Nephron progenitor cell (in vitro differentiated cells): ENCODE measurements at regions not wholly inside any gene's neighbourhood (a gene's known extent, or its start where the extent isn't known, plus 50 kb on each side); places are given as distances from the start of the nearest gene placed in this dataset.

Experiments
- DNase-seq: peaks from one replicate; pipeline ENCODE4 v3.0.0; 2021
- H3K27ac Mint-ChIP-seq: 2 replicates; pipeline ENCODE4 v1.8.0; 2021; ENCODE audit warnings: mild to moderate bottlenecking, moderate library complexity, mixed read lengths
- H3K27me3 Mint-ChIP-seq: 2 replicates; pipeline ENCODE4 v1.8.0; 2021; ENCODE audit warnings: mild to moderate bottlenecking, low read depth, mixed read lengths; ENCODE audit not compliant: poor library complexity
- H3K36me3 Mint-ChIP-seq: 2 replicates; pipeline ENCODE4 v1.8.0; 2021; ENCODE audit warnings: low read depth, mixed read lengths
- H3K4me1 Mint-ChIP-seq: 2 replicates; pipeline ENCODE4 v1.8.0; 2021; ENCODE audit warnings: mixed read lengths
- H3K4me3 Mint-ChIP-seq: 2 replicates; pipeline ENCODE4 v1.8.0; 2021; ENCODE audit warnings: mild to moderate bottlenecking, moderate library complexity, mixed read lengths
- H3K9me3 Mint-ChIP-seq: 2 replicates; pipeline ENCODE4 v1.8.0; 2021; ENCODE audit warnings: mild to moderate bottlenecking, moderate library complexity, mixed read lengths
- TF ChIP-seq, protein P1 (sequence below): fragments of 200-600 bp; sonication (generic); IDR thresholded peaks from 2 replicates; pipeline ENCODE4 v1.5.0; 2021; ENCODE audit warnings: antibody characterized with exemption

- H3K9me3 Mint-ChIP-seq, result no peaks in the 10 kb centered on the region
- no peak overlapping the region for H3K4me3 Mint-ChIP-seq
- peaks cover 15% of the 10 kb centered on the region for H3K4me1 Mint-ChIP-seq
- H3K27ac Mint-ChIP-seq, result no peak overlapping the region
- no peaks in the 10 kb centered on the region for H3K36me3 Mint-ChIP-seq
- DNase-seq, result no peak
- peaks cover 95% of the 10 kb centered on the region for H3K27me3 Mint-ChIP-seq
- TF ChIP-seq, protein P1, sequence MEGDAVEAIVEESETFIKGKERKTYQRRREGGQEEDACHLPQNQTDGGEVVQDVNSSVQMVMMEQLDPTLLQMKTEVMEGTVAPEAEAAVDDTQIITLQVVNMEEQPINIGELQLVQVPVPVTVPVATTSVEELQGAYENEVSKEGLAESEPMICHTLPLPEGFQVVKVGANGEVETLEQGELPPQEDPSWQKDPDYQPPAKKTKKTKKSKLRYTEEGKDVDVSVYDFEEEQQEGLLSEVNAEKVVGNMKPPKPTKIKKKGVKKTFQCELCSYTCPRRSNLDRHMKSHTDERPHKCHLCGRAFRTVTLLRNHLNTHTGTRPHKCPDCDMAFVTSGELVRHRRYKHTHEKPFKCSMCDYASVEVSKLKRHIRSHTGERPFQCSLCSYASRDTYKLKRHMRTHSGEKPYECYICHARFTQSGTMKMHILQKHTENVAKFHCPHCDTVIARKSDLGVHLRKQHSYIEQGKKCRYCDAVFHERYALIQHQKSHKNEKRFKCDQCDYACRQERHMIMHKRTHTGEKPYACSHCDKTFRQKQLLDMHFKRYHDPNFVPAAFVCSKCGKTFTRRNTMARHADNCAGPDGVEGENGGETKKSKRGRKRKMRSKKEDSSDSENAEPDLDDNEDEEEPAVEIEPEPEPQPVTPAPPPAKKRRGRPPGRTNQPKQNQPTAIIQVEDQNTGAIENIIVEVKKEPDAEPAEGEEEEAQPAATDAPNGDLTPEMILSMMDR, result no peak
Measured at GRCh38 chr22:22352371-22352999, 107.9 kb downstream of the VPREB1 start.

DNA sequence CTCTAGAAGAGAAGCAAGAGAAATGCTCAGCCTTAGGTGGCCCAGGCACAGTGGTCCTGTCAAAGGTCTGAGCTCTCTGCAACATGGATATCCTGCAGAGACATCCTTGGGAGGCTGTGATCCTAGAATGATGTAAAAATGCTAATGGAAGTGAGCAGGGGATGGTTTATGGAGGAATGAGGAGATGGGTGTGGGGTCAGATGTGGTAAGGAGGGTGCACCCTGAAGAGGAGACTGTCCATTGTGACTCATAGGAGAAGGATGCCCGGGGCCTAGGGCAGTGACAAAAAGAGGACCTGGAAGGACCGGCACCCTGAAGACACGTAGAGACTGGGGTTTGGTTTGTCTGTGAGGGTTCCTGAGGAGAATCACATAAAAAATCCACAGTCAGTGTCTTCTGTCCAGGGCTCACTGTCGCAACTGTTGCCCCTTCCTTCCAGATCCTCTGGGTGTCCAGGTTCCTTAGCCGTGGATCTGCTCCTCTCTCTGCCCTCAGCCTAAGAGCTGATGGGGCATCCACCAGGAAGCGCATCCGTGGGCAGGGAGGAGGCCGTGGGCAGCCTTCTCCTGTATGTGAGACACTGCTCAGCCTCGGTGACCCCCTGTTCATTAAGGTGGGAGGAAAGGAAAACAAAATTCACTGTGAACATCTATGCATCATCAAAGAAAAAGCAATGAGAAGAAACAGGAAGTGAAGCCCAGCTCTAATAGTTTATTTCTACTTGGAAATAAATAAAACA lies 110.7 kb downstream of the VPREB1 start:
- Mint-ChIP-seq H3K27ac (no peak overlapping the region), H3K36me3 (no peaks in the 10 kb centered on the region), H3K27me3 (peaks cover 94% of the 10 kb centered on the region), H3K4me3 (no peak overlapping the region), H3K4me1 (no peaks in the 10 kb centered on the region), H3K9me3 (peaks cover 5% of the 10 kb centered on the region)
- TF ChIP-seq, protein P1, result no peak
- no peak for DNase-seq

- H3K4me3 Mint-ChIP-seq, result no peak overlapping the region
- H3K9me3 Mint-ChIP-seq, result peaks cover 12% of the 10 kb centered on the region
- H3K4me1 Mint-ChIP-seq, result no peaks in the 10 kb centered on the region
- TF ChIP-seq, protein P1, result peak; percentile 71
- H3K27me3 Mint-ChIP-seq, result peaks cover 94% of the 10 kb centered on the region
- no peak overlapping the region for H3K27ac Mint-ChIP-seq
- H3K36me3 Mint-ChIP-seq, result no peaks in the 10 kb centered on the region
- DNase-seq, result peak; percentile 93
Measured at GRCh38 chr22:22357024-22357883, 112.7 kb downstream of the VPREB1 start.

DNA sequence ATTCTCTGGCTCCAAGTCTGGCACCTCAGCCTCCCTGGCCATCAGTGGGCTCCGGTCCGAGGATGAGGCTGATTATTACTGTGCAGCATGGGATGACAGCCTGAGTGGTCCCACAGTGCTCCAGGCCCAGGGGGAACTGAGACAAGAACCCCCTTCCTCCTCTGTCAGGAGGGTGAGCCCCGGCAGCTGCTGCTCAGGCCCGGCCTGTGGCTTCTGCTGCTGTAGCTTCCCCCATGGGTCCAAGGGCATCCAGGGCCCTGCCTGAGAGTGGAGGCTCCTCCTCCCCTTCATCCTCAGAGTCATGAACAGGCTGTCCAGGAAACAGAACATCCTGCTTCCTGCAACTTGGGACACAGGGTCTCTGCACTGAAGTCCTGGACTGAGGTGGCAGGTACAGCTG lies 113.6 kb downstream of the VPREB1 start:
- H3K36me3 Mint-ChIP-seq, result no peaks in the 10 kb centered on the region
- TF ChIP-seq, protein P1, result no peak
- H3K4me3 Mint-ChIP-seq, result no peak overlapping the region
- H3K9me3 Mint-ChIP-seq, result peaks cover 12% of the 10 kb centered on the region
- no peaks in the 10 kb centered on the region for H3K4me1 Mint-ChIP-seq
- DNase-seq, result no peak
- peaks cover 94% of the 10 kb centered on the region for H3K27me3 Mint-ChIP-seq
- H3K27ac Mint-ChIP-seq, result no peak overlapping the region

- Mint-ChIP-seq H3K27me3 (peaks cover 94% of the 10 kb centered on the region), H3K4me3 (no peak overlapping the region), H3K36me3 (no peaks in the 10 kb centered on the region), H3K27ac (no peak overlapping the region), H3K4me1 (no peaks in the 10 kb centered on the region), H3K9me3 (peaks cover 12% of the 10 kb centered on the region)
- no peak for DNase-seq
- TF ChIP-seq, protein P1, result no peak
Measured at GRCh38 chr22:22358686-22359085, 114.1 kb downstream of the VPREB1 start.
